ENCODE measurements at regions not wholly inside any gene's neighbourhood (a gene's known extent, or its start where the extent isn't known, plus 50 kb on each side); places are given as distances from the start of the nearest gene placed in this dataset.

- TF ChIP-seq CTCF (IDR thresholded peaks at IDR 0.05) (no peak), POLR2A (IDR thresholded peaks at IDR 0.05) (no peak)
Measured at GRCh38 chr5:155969537-155969936, 357.4 kb upstream of the SGCD start.
